BJ (cell line): ENCODE measurements at regions not wholly inside any gene's neighbourhood (a gene's known extent, or its start where the extent isn't known, plus 50 kb on each side); places are given as distances from the start of the nearest gene placed in this dataset.

ENCODE experiments used
- CTCF ChIA-PET: fragments of 350-600 bp; formaldehyde crosslinking; extraction: SDS; loops from one replicate; lab custom pipeline; 2021; ENCODE audit warnings: antibody characterized with exemption, inconsistent platforms; lab: Yijun Ruan, JAX
- POLR2A ChIA-PET: fragments of 300-600 bp; sonication (Branson Sonifier 250); formaldehyde crosslinking; extraction: SDS; loops from one replicate; lab custom pipeline; 2021; ENCODE audit warnings: antibody characterized with exemption; lab: Charles Lee
- DNase-seq: peaks from one replicate; pipeline ENCODE4 v3.0.0-alpha.2; 2011; ENCODE audit warnings: low read depth
- H3K27me3 ChIP-seq: 2 replicates; pipeline ENCODE4 v1.6.0; 2011; ENCODE audit warnings: low read length; ENCODE audit not compliant: control insufficient read depth, insufficient read depth
- H3K36me3 ChIP-seq: 2 replicates; pipeline ENCODE4 v1.5.1; 2011; ENCODE audit warnings: low read length; ENCODE audit not compliant: control insufficient read depth, insufficient read depth
- H3K4me3 ChIP-seq: 2 replicates; pipeline ENCODE4 v1.5.1; 2011; ENCODE audit warnings: low read depth, mild to moderate bottlenecking, control low read depth, low read length
- CTCF ChIP-seq: IDR thresholded peaks from 2 replicates; pipeline ENCODE4 v1.5.1; 2011; ENCODE audit warnings: low read depth, mild to moderate bottlenecking, control low read depth, inconsistent platforms, low read length, moderate library complexity; ENCODE audit not compliant: insufficient read depth

DNA sequence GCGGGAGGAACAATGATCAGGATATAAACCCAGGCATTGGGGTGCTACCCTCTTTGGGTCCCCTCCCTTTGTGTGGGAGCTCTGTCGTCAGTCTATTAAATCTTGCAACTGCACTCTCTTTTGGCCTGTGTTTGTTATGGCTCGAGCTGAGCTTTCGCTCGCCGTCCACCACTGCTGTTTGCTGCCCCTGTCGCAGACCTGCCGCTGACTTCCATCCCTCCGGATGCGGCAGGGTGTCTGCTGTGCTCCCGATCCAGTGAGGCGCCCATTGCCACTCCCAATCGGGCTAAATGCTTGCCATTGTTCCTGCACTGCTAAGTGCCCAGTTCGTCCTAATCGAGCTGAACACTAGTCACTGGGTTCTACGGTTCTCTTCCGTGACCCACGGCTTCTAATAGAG lies 1443.7 kb upstream of the CADM2 start:
- CTCF ChIA-PET: no interaction called here
- TF ChIP-seq CTCF: no peak
- POLR2A ChIA-PET: no interaction called here
- no peak for DNase-seq
- Histone ChIP-seq H3K36me3 (no peaks in the 10 kb centered on the region), H3K4me3 (no peak overlapping the region), H3K27me3 (no peaks in the 10 kb centered on the region)

DNA sequence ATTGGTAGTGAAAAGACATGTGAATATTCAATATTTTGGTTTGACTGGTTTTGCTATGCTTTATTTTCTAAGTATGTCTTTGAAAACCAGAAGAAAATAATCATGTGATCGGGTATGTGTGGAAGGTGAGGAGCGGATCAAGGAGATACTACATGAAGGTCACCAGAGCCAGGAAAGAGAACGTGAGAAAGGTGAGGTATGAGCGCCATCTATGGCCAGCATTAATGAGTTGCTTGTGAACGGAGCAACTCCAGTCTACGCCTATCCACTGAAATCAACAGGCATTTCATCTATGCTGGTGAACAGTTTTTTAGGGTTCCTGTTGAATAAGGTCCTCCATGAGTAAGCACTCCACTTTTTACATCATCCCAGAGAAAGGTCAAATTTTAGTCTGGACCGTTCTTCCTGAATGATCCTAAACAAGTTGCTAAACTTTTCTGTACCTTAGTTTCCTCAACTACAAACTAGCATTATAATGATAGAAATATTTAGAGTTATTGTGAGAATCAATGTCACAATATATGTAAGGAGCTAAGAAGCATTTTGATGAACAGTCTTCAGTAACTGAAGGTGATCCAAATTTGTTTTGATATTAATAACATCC lies 1435.2 kb upstream of the CADM2 start:
- DNase-seq: no peak
- no peaks in the 10 kb centered on the region for H3K36me3 ChIP-seq
- POLR2A ChIA-PET: no interaction called here

GRCh38 chr3:83524901-83525300 lies 1433.9 kb upstream of the CADM2 start:
- CTCF ChIA-PET: no interaction called here
- DNase-seq: no peak
- Histone ChIP-seq H3K4me3 (no peak overlapping the region), H3K36me3 (no peaks in the 10 kb centered on the region), H3K27me3 (no peaks in the 10 kb centered on the region)
- POLR2A ChIA-PET: no interaction called here
- no peak for TF ChIP-seq CTCF

More for the DNA sequence above, 1435.2 kb upstream of the CADM2 start:
- H3K4me3 ChIP-seq: no peak overlapping the region
- CTCF ChIA-PET: no interaction called here
- no peak for TF ChIP-seq CTCF
- H3K27me3 ChIP-seq: no peaks in the 10 kb centered on the region

GRCh38 chr3:83559082-83559481 lies 1399.7 kb upstream of the CADM2 start:
- H3K4me3 ChIP-seq: no peak overlapping the region
- no peaks in the 10 kb centered on the region for H3K27me3 ChIP-seq
- H3K36me3 ChIP-seq: no peaks in the 10 kb centered on the region
- ChIA-PET CTCF (no interaction called here), POLR2A (no interaction called here)
- no peak for TF ChIP-seq CTCF
- no peak for DNase-seq

- Histone ChIP-seq H3K4me3 (no peak overlapping the region), H3K27me3 (no peaks in the 10 kb centered on the region), H3K36me3 (no peaks in the 10 kb centered on the region)
- ChIA-PET CTCF (no interaction called here), POLR2A (no interaction called here)
- no peak for TF ChIP-seq CTCF
- DNase-seq: no peak
Measured at GRCh38 chr3:83567935-83568334, 1390.9 kb upstream of the CADM2 start.
